ENCODE measurements at regions not wholly inside any gene's neighbourhood (a gene's known extent, or its start where the extent isn't known, plus 50 kb on each side); places are given as distances from the start of the nearest gene placed in this dataset.
"Not testable (repeated sequence)": the region's sequence is repeated elsewhere in the genome, so short reads cannot be mapped to it uniquely, and the experiment has no call there.

DNA sequence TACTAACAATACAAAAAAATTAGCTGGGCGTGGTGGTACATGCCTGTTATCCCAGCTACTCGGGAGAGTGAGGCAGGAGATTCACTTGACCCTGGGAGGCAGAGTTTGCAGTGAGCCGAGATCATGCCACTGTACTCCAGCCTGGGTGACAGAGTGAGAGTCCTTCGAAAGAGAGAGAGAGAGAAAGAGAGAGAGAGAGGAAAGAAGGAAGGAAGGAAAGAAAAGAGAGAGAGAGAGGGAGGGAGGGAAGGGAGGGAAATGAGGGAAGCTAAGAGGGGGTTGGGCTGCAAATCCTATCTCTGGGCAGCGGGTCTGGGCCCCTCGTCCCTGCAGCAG, 59.9 kb upstream of the TFRC start:
- DNase-seq (ENCODE audit: low read depth): no peak
- no peaks in the 10 kb centered on the region for H3K27me3 ChIP-seq (ENCODE audit: control insufficient read depth, insufficient read depth, low read length)
- FAIRE-seq: no peak
- no peaks in the 10 kb centered on the region for H3K36me3 ChIP-seq (ENCODE audit: control insufficient read depth, insufficient read depth, low read length)
- TF ChIP-seq, protein P1, sequence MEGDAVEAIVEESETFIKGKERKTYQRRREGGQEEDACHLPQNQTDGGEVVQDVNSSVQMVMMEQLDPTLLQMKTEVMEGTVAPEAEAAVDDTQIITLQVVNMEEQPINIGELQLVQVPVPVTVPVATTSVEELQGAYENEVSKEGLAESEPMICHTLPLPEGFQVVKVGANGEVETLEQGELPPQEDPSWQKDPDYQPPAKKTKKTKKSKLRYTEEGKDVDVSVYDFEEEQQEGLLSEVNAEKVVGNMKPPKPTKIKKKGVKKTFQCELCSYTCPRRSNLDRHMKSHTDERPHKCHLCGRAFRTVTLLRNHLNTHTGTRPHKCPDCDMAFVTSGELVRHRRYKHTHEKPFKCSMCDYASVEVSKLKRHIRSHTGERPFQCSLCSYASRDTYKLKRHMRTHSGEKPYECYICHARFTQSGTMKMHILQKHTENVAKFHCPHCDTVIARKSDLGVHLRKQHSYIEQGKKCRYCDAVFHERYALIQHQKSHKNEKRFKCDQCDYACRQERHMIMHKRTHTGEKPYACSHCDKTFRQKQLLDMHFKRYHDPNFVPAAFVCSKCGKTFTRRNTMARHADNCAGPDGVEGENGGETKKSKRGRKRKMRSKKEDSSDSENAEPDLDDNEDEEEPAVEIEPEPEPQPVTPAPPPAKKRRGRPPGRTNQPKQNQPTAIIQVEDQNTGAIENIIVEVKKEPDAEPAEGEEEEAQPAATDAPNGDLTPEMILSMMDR (IDR thresholded peaks at IDR 0.05; ENCODE audit: insufficient read depth, low read length, severe bottlenecking): no peak
- H3K4me3 ChIP-seq (ENCODE audit: low read depth, low read length): no peak overlapping the region

DNA sequence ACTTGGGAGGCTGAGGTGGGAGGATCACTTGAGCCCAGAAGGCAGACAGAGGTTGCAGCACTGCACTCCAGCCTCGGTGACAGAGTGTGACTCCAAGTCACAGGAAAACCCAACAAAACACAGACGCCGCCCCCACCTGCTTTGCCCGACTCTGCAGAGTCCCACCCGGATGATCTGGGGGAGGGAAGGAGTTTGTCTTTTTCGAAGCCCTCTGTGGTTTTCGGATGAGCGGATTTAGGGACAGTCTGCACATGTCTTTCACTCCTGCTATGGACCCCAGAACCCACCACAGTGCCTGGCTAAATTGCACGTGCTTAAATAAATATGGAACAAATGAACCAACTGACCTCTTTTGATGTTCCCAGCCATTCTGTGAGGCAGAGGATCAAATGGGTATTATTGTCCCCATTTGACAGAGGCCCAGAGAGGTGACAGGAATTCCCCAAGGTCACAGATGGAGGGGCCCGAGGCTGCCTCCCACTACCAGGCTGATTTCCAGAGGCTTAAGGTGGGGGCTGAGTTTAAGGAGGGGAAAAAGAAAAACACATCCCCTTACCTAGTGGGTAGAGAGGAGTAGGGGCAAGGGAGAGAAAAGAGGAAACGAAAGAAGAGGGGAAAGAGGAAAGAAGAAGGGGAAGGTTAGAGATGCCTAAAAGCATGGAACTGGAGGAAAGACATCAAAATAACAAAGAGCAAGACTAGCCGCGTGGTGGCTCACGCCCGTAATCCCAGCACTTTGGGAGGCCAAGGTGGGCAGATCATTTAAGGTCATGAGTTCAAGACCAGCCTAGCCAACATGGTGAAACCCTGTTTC, 59.4 kb upstream of the TFRC start:
- FAIRE-seq (no peak), DNase-seq (ENCODE audit: low read depth) (no peak)
- TF ChIP-seq, protein P1 (IDR thresholded peaks at IDR 0.05; ENCODE audit: insufficient read depth, low read length, severe bottlenecking): no peak
- Histone ChIP-seq H3K27me3 (ENCODE audit: control insufficient read depth, insufficient read depth, low read length) (no peaks in the 10 kb centered on the region), H3K4me3 (ENCODE audit: low read depth, low read length) (no peak overlapping the region), H3K36me3 (ENCODE audit: control insufficient read depth, insufficient read depth, low read length) (no peaks in the 10 kb centered on the region)

DNA sequence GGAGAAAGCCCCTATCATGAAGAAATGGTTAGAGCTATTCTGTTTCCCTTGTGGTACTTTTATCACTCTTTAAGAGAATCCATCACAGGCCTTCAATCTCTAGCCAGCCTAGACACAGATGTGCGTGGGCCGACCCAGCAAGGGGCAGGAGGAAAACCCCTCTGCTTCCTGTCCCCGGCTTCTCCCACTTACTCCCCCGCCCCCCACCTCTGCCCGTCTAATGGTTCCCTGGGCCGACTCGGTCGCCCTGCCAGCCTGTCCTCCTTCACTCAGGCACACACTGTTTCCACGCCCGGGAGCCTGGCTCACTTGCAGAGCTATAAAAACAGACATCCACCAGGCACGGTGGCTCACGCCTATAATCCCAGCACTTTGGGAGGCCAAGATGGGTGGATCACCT, 58.3 kb upstream of the TFRC start:
- no peaks in the 10 kb centered on the region for H3K27me3 ChIP-seq (ENCODE audit: control insufficient read depth, insufficient read depth, low read length)
- H3K4me3 ChIP-seq (ENCODE audit: low read depth, low read length): no peak overlapping the region
- FAIRE-seq (no peak), DNase-seq (ENCODE audit: low read depth) (no peak)
- TF ChIP-seq, protein P1 (IDR thresholded peaks at IDR 0.05; ENCODE audit: insufficient read depth, low read length, severe bottlenecking): no peak
- no peaks in the 10 kb centered on the region for H3K36me3 ChIP-seq (ENCODE audit: control insufficient read depth, insufficient read depth, low read length)

DNA sequence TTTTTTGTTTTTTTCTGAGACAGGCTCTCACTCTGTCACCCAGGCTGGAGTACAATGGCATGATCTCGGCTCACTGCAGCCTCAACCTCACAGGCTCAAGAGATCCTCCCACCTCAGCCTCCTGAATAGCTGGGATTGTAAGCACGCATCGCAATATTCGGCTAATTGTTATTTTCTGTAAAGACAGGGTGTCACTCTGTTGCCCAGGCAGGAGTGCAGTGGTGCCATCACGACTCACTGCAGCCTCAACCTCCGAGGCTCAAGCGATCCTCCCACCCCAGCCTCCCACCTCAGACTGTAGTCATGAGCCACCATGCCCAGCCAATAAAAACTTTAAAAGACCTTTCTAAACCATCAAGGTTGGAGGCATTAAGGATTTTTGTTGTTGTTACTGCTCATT, 57.4 kb upstream of the TFRC start:
- Histone ChIP-seq H3K4me3 (ENCODE audit: low read depth, low read length) (no peak overlapping the region), H3K36me3 (ENCODE audit: control insufficient read depth, insufficient read depth, low read length) (no peaks in the 10 kb centered on the region), H3K27me3 (ENCODE audit: control insufficient read depth, insufficient read depth, low read length) (no peaks in the 10 kb centered on the region)
- FAIRE-seq (no peak), DNase-seq (ENCODE audit: low read depth) (no peak)
- TF ChIP-seq, protein P1 (IDR thresholded peaks at IDR 0.05; ENCODE audit: insufficient read depth, low read length, severe bottlenecking): no peak

DNA sequence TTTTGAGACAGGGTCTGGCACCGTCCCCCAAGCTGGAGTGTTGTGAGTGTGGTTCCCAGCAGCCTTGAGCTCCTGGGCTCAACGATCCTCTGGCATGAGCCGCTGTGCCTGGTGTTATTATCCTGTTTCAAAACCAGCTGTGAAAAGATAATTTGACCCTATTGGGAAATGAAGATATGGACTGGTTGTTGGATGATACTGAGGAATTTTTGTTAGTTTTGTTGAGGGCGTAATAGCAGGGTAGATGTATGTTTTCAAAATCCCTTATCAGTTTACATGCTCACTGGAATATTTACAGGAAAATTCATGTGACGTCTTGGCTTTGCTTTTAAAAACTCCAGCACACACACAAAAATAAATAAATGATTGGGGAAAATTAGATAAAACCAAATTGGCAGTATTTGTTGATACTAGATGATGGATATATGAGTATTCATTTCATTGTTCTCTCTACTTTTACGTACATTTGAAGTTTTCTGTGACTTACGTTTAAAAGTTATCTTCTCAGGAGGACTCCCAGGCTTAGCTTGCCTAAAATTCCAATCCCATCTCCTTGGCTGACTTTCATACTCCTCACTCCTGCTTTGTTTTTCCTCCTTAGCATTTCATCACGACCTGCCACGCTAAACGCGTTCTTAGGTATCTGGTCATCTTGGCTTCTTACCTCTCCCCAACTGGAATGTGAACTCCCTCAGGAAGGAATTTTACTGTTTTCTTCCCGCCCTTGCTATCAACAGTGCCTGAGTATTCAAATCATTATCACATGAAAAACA, 56.8 kb upstream of the TFRC start:
- no peaks in the 10 kb centered on the region for H3K27me3 ChIP-seq (ENCODE audit: control insufficient read depth, insufficient read depth, low read length)
- TF ChIP-seq, protein P1 (IDR thresholded peaks at IDR 0.05; ENCODE audit: insufficient read depth, low read length, severe bottlenecking): no peak
- no peaks in the 10 kb centered on the region for H3K36me3 ChIP-seq (ENCODE audit: control insufficient read depth, insufficient read depth, low read length)
- DNase-seq (ENCODE audit: low read depth) (peak; percentile 75), FAIRE-seq (no peak)
- H3K4me3 ChIP-seq (ENCODE audit: low read depth, low read length): no peak overlapping the region

DNA sequence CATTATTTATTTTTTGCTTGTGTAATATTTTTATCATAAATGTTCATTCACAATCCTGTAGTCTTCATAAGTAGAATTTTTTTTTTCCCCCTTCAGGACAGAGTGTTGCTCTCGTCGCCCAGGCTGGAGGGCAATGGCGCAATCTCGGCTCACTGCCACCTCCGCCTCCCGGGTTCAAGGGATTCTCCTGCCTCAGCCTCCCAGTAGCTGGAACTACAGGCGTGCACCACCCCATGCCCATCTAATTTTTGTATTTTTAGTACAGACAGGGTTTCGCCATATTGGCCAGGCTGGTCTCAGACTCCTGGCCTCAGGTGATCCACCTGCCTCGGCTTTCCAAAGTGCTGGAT, 54.7 kb upstream of the TFRC start:
- not testable (repeated sequence) for DNase-seq (ENCODE audit: low read depth); H3K27me3 ChIP-seq (ENCODE audit: control insufficient read depth, insufficient read depth, low read length); H3K36me3 ChIP-seq (ENCODE audit: control insufficient read depth, insufficient read depth, low read length); H3K4me3 ChIP-seq (ENCODE audit: low read depth, low read length); FAIRE-seq
